GM13976 (cell line): ENCODE measurements at regions not wholly inside any gene's neighbourhood (a gene's known extent, or its start where the extent isn't known, plus 50 kb on each side); places are given as distances from the start of the nearest gene placed in this dataset.

Experiments
- DNase-seq: peaks from one replicate; pipeline ENCODE4 v3.0.0; 2012; ENCODE audit warnings: low spot score
- in situ Hi-C: fragments of 300-500 bp; cut with MboI; formaldehyde crosslinking; loops from one replicate; pipeline ENCODE4 v1.12.0; 2022; ENCODE audit warnings: low sequenced_read_pairs, mixed read lengths, inconsistent platforms; ENCODE audit not compliant: unreplicated experiment
- TF ChIP-seq, protein P1 (sequence below): IDR thresholded peaks from 2 replicates; pipeline ENCODE4 v1.5.1; 2012; ENCODE audit warnings: borderline replicate concordance, mild to moderate bottlenecking; ENCODE audit not compliant: insufficient read depth; ENCODE audit errors: extremely low read depth, missing control alignments, control extremely low read depth

DNA sequence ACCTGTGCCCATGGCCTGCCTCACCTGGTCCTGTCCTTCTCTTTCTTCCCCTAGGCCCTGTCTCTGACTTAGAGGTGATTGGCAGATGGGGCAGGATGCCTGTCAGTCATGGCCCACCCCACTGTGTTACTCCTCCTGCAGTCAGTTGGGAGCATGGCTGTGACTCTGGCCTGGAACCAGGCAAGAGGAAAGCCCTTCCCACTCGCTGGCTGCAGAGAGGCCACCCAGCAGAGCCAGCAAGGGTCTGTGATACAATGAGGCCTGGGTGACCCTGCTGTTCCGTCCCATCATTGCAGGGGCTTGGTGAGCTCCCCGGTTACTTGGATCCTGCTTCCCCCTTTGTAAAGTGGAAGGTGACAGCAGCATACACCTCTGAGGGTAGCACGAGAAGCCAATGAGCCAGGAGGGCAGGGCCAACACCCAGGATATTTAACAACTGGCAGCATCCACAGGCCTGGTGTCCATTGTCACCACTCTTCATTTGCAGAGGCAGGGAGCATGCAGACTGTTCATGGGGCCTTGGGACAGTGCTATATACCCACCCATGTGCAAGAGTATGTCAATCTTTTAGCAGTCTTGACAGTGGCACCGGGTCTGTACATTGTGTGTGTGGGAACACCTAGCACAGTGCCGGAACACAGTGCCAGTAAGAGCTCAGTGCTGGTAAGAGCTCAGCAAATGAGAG, 191.0 kb upstream of the C1orf174 start:
- TF ChIP-seq, protein P1, sequence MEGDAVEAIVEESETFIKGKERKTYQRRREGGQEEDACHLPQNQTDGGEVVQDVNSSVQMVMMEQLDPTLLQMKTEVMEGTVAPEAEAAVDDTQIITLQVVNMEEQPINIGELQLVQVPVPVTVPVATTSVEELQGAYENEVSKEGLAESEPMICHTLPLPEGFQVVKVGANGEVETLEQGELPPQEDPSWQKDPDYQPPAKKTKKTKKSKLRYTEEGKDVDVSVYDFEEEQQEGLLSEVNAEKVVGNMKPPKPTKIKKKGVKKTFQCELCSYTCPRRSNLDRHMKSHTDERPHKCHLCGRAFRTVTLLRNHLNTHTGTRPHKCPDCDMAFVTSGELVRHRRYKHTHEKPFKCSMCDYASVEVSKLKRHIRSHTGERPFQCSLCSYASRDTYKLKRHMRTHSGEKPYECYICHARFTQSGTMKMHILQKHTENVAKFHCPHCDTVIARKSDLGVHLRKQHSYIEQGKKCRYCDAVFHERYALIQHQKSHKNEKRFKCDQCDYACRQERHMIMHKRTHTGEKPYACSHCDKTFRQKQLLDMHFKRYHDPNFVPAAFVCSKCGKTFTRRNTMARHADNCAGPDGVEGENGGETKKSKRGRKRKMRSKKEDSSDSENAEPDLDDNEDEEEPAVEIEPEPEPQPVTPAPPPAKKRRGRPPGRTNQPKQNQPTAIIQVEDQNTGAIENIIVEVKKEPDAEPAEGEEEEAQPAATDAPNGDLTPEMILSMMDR, result no peak

DNA sequence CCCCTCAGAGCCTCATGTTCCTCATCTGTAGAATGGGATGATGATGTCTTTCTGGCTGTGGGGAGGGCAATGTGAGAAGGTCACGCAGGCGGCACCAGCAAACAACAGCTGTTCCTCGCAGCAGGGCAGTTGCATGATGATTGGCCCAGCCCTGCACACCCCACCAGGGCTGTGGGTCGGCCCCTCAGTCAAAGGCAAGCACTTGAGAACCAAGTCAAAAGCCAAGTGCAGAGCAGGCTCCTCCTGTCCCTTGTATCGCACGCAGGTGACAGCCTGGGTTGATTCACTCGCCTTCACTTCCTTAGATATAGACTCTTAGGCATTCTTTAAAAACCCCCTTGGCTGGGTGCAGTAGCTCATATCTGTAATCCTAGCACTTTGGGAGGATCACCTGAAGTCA, 191.9 kb upstream of the C1orf174 start:
- TF ChIP-seq, protein P1, result no peak
- in situ Hi-C loops, result no loop called here

More for the DNA sequence above, 191.0 kb upstream of the C1orf174 start:
- no peak for DNase-seq
- in situ Hi-C loops, result no loop called here

DNA sequence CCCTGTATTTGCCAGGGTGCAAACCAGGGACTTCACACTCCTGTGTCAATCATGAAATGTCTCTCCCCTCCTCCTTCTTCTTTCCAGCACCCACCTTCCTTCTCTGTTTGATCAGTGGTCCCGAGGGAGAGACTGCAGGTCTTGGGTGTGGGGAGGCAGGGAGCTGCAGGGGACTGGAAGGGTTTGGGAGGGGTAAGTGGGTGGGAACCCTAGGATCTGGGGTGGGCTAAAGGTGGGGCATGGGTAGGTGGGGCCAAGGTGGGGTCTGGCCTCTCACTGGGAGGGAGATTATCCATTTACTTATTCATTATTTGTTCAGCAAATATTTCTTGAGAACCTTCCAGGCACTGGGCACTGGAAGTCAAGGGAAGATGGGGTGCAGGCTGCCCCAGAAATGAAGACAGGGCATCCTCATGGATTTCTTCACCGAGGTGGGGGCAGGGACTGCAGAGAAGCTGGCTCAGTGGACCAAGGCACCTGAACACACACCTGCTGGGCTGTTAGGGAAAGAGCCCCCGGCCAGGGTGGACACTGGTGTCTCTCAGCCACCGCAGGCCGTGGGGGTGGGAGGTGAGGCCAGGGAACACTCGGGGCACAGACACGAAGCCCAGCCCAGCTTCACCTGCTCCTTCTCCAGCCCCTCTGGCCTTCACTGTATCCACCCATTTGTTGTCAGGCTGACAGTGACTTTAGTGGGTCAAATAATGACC, 193.9 kb upstream of the C1orf174 start:
- no peak for DNase-seq
- in situ Hi-C loops, result no loop called here

More for the DNA sequence above, 191.9 kb upstream of the C1orf174 start:
- DNase-seq, result no peak

DNA sequence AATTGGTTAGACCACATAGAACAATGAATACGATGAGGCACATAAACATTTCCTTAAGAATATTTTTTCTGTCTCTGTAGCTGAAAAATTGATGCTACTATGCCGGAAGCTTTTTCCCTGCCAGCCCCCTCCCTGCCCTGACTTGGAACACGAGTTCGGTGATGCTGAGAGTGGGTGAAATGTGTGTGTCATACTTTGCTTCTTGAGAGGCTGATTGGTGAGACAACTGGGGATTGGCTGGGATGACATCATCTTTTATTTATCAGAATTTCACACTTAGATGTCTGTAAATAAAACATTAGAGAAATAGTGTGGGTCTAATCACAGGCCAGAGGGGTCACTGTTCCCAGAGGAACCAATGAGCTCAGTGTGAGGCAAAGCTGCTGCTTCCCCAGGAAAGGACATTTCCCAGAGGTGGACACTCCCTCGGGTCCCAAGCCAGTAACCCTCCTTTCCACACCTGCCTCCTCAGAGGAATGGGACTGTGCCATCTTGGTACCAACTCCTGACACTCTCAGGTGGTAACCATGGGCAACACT, 195.4 kb upstream of the C1orf174 start:
- TF ChIP-seq, protein P1, result no peak
- DNase-seq, result no peak
- in situ Hi-C loops, result no loop called here

More for the DNA sequence above, 193.9 kb upstream of the C1orf174 start:
- TF ChIP-seq, protein P1, result no peak

DNA sequence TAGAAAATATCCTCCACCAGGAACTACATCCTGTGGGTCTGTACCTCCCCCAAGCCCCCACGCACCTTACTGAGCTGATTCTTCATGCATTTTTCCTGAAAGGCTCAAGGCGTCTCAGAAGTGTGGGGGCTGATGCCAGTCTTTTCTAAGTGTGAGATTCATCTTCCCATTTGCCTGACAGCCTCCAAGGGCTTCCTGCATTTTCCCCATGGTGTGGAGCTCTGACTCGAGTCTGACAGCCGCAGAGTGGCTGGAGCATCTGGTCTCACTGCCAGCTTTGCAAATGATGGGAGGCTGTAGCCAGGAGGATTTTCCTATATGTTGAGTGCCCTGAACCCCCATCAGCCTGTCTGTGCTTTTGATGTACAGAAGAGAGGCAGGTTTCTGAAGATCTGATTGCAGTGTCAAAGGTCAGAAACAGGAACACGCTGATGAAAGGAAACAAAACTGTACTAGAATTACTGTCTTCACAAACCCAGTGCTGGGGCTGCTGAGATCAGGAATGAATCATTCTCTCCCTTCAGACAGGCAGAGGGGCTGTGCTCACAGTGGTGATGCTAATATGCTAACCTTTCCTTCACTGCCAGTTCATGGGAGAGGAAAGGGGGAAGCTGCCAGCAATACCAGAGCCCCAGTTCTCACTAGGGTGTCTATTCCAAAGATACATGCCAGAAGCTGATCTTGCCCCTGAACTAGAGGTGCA, 201.5 kb upstream of the C1orf174 start:
- DNase-seq, result no peak
- in situ Hi-C loops, result no loop called here
- TF ChIP-seq, protein P1, result no peak

DNA sequence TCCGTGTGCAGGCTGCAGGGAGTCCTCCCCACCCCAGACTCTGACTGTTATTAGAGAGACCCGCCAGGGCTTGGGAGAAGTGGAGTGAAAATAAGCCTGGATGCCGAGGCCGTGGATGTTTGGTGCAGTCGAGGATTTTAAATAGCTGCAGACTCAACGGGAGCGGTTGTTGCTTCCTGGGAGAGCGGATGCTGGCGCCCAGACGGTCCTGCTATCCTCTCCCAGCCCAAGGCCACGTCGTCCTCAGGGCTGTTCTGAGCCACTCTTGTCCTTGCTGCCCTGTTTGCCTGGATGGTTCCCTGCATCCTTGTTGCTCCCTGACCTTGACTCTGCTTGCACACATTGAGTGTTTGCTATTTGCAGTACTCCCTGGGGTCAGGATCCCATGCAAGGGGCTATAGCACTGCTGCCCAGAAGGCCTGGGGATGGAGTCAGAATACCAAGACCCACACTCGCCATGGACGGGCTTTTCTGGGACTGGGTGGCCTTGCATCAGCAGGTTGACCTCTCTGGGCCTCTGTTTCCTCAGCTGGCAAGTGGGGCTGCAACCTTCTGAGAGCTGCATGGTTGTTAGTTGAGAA, 205.3 kb upstream of the C1orf174 start:
- in situ Hi-C loops, result no loop called here
- TF ChIP-seq, protein P1, result no peak
- DNase-seq, result no peak
